Lower lobe of right lung (tissue), 2 donors: ENCODE measurements at regions not wholly inside any gene's neighbourhood (a gene's known extent, or its start where the extent isn't known, plus 50 kb on each side); places are given as distances from the start of the nearest gene placed in this dataset.

Source experiments
- ATAC-seq, 2 donors: fragments of 200-7000 bp; cut with Tn5 transposase; one replicate each; pipeline ENCODE4 v1.9.1; 2020 to 2022; ENCODE audit warnings: mild to moderate bottlenecking in 2 of 2, moderate library complexity in 2 of 2
- DNase-seq: peaks from one replicate; pipeline ENCODE4 v3.0.0-alpha.2; 2020
- H3K27ac ChIP-seq: fragments of 200-600 bp; one replicate; pipeline ENCODE4 v1.8.0; 2022
- H3K27me3 ChIP-seq: fragments of 200-600 bp; one replicate; pipeline ENCODE4 v1.8.0; 2022; ENCODE audit warnings: low read depth
- H3K36me3 ChIP-seq: fragments of 200-600 bp; one replicate; pipeline ENCODE4 v1.8.0; 2022; ENCODE audit warnings: mild to moderate bottlenecking
- H3K4me1 ChIP-seq: fragments of 200-600 bp; one replicate; pipeline ENCODE4 v1.8.0; 2022
- H3K4me3 ChIP-seq: fragments of 200-600 bp; one replicate; pipeline ENCODE4 v1.8.0; 2022; ENCODE audit warnings: mild to moderate bottlenecking
- H3K9me3 ChIP-seq: fragments of 200-600 bp; one replicate; pipeline ENCODE4 v1.8.0; 2022
- intact Hi-C: fragments of 100-400 bp; cut with DNase I; formaldehyde crosslinking; loops from one replicate; pipeline ENCODE4 v1.11.0; 2022
- TF ChIP-seq, protein P1 (sequence below): fragments of 200-600 bp; IDR thresholded peaks from one replicate; pipeline ENCODE4 v1.8.0; 2022; ENCODE audit warnings: antibody characterized with exemption, mild to moderate bottlenecking
- donor health status: DM: no; HTN: yes; CAD: no; lungs with severe emphysema.

DNA sequence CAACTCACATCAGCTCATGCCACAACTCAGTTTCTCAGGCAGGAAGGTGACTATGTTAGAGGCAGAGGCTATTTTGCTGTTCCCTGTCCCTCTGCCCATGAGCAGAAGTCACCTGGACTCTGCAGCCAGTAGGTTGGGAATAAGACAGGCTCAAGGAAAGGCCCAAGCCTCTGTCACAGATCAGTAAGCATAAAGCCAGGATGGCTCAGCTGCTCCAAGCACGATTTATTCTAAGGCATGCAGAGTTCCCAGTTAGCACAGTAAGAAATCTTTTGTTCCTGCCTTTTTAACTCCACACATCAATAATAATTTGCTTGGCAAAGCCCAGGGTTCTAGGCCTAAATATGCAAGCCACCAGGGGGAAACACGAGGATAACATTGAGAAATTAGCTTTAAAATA lies 249.0 kb upstream of the ADRA1B start:
- H3K27ac ChIP-seq: no peak overlapping the region
- no peaks in the 10 kb centered on the region for H3K9me3 ChIP-seq
- TF ChIP-seq, protein P1, sequence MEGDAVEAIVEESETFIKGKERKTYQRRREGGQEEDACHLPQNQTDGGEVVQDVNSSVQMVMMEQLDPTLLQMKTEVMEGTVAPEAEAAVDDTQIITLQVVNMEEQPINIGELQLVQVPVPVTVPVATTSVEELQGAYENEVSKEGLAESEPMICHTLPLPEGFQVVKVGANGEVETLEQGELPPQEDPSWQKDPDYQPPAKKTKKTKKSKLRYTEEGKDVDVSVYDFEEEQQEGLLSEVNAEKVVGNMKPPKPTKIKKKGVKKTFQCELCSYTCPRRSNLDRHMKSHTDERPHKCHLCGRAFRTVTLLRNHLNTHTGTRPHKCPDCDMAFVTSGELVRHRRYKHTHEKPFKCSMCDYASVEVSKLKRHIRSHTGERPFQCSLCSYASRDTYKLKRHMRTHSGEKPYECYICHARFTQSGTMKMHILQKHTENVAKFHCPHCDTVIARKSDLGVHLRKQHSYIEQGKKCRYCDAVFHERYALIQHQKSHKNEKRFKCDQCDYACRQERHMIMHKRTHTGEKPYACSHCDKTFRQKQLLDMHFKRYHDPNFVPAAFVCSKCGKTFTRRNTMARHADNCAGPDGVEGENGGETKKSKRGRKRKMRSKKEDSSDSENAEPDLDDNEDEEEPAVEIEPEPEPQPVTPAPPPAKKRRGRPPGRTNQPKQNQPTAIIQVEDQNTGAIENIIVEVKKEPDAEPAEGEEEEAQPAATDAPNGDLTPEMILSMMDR: no peak
- DNase-seq: no peak
- no peak overlapping the region for H3K4me3 ChIP-seq
- no peaks in the 10 kb centered on the region for H3K27me3 ChIP-seq
- intact Hi-C loops: no loop called here
- H3K36me3 ChIP-seq: no peaks in the 10 kb centered on the region
- ATAC-seq: no peak
- H3K4me1 ChIP-seq: no peaks in the 10 kb centered on the region

DNA sequence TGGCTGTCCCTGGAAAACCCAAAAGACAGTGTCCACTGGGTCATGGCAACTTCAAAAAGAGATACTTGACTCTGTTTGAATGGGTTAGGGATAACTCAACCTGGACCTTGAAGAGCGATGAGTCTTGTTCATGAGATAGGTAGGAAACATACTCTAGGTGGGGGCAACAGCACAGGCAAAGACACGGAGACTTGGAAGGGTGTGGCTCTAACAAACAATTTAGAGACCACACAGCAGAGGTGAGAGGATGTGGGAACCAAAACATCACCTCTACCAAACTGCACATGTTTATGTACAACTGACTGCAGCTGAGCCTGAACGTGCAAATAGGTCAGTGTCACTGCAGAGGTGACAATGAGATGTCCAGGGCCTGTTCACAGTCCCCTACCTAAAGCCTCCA lies 247.7 kb upstream of the ADRA1B start:
- ATAC-seq: no peak
- H3K9me3 ChIP-seq: no peaks in the 10 kb centered on the region

GRCh38 chr5:159669559-159669958 lies 246.7 kb upstream of the ADRA1B start:
- ATAC-seq (no peak), DNase-seq (no peak)
- Histone ChIP-seq H3K27ac (no peak overlapping the region), H3K4me3 (no peak overlapping the region), H3K9me3 (no peaks in the 10 kb centered on the region), H3K4me1 (no peaks in the 10 kb centered on the region), H3K36me3 (no peaks in the 10 kb centered on the region), H3K27me3 (no peaks in the 10 kb centered on the region)
- TF ChIP-seq, protein P1: no peak
- intact Hi-C loops: no loop called here

More for the DNA sequence above, 247.7 kb upstream of the ADRA1B start:
- no peak for DNase-seq
- Histone ChIP-seq H3K27me3 (no peaks in the 10 kb centered on the region), H3K36me3 (no peaks in the 10 kb centered on the region), H3K4me1 (no peaks in the 10 kb centered on the region), H3K27ac (no peak overlapping the region), H3K4me3 (no peak overlapping the region)
- intact Hi-C loops: no loop called here
- TF ChIP-seq, protein P1: no peak

DNA sequence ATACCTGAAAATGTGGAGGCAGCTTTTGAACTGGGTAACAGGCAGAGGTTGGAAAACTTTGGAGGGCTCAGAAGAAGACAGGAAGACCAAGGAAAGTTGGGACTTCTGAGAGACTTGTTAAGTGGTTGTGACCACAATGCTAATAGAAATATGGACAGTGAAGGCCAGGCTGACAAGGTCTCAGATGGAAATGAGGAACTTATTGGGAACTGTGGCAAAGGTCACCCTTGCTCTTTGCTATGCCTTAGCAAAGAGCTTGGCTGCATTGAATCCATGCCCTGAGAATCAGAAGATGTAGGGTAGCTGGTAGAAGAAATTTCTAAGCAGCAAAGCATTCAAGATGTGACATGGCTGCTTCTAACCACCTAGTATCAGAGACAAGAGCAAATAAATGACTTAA lies 244.4 kb upstream of the ADRA1B start:
- intact Hi-C loops: no loop called here
- TF ChIP-seq, protein P1: no peak
- no peaks in the 10 kb centered on the region for H3K9me3 ChIP-seq
- H3K4me1 ChIP-seq: no peaks in the 10 kb centered on the region
- H3K27ac ChIP-seq: no peak overlapping the region
- H3K36me3 ChIP-seq: no peaks in the 10 kb centered on the region
- ATAC-seq (no peak), DNase-seq (no peak)
- H3K4me3 ChIP-seq: no peak overlapping the region
- H3K27me3 ChIP-seq: no peaks in the 10 kb centered on the region

DNA sequence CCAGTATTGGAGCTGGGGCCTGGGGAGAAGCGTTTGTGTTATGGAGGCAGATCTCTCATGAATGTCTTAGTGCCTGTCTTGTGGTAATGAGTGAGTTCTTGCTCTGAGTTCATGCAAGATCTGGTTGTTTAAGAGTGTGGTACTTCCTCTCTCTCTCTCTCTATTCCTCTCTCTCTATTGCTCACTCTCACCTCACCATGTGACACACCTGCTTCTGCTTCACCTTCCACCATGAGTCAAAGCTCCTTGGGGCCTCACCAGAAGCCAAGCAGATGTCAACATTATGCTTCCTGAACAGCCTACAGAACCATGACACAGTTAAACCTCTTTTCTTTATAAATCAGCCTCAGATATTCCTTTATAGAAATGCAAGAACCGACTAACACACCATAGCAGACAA lies 242.7 kb upstream of the ADRA1B start:
- no peaks in the 10 kb centered on the region for H3K4me1 ChIP-seq
- H3K36me3 ChIP-seq: no peaks in the 10 kb centered on the region
- no peak for DNase-seq
- no peak overlapping the region for H3K27ac ChIP-seq
- H3K27me3 ChIP-seq: no peaks in the 10 kb centered on the region
- no peak overlapping the region for H3K4me3 ChIP-seq
- no peak for ATAC-seq
- H3K9me3 ChIP-seq: no peaks in the 10 kb centered on the region
- TF ChIP-seq, protein P1: no peak
- intact Hi-C loops: no loop called here
